SHP77 (cell line): ENCODE measurements at regions not wholly inside any gene's neighbourhood (a gene's known extent, or its start where the extent isn't known, plus 50 kb on each side); places are given as distances from the start of the nearest gene placed in this dataset.
"Not testable (repeated sequence)": the region's sequence is repeated elsewhere in the genome, so short reads cannot be mapped to it uniquely, and the experiment has no call there.

Experiments used
- DNase-seq, 2 experiments: peaks; one replicate each; lab custom pipeline; 2025; lab: John Stamatoyannopoulos, UW

DNA sequence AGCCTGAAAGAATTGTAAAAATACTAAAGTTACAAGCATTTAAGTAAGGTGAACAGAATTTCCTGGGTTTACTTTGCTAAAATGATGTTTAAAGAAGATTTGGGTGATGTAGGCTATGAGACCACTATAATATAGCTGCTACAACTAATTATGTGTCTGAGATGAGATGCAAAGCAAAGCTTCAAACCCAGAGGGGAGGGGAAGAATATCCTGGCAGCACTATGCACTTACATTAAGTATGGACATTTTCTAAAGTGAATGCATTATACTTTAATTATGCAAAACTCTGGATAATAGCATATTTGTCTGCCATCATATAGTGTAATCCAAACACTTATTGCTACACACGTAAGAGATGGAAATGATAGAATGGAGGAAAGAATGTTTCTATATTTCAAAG, 1003.7 kb downstream of the GALC start:
- DNase-seq, result no peak

GRCh38 chr14:86987966-86988365, 1005.0 kb downstream of the GALC start:
- DNase-seq, result no peak

DNA sequence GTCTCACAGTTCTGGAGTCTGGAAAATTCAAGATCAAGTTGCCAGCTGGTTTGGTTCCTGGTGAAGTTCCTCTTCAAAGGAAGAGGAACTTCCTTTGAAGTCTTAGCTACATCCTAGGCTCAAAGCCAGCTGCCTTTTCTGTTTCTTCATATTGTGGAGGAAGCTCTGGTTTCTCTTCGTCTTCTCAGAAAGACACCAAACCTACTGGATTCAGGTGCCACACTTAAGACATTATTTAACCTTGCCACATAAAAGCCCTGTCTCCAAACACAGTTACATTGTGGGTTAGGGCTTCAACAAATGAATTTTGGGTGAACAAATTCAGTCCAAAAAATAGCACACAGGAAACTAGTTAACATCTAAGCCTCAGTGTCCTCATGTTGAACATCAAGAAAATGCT, 1019.8 kb downstream of the GALC start:
- no peak for DNase-seq

DNA sequence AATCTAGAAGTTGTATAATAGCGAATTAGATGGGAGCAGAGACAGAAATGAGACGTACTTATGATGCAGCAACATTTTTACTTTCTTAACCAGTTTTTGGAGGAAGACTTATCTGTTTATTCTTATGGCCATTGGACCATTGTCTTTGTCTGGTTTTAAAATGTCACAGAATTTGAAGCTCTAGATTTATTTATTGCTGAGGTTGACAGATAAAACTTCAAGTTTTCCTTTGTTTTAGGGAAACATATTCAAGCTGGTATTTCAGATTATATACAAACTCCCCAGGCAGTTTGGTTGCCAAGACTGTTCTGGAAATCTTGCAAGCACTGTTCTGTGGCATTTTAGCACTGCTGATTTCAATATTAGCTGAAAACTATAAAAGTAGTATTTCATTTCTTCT, 1021.7 kb downstream of the GALC start:
- no peak for DNase-seq

DNA sequence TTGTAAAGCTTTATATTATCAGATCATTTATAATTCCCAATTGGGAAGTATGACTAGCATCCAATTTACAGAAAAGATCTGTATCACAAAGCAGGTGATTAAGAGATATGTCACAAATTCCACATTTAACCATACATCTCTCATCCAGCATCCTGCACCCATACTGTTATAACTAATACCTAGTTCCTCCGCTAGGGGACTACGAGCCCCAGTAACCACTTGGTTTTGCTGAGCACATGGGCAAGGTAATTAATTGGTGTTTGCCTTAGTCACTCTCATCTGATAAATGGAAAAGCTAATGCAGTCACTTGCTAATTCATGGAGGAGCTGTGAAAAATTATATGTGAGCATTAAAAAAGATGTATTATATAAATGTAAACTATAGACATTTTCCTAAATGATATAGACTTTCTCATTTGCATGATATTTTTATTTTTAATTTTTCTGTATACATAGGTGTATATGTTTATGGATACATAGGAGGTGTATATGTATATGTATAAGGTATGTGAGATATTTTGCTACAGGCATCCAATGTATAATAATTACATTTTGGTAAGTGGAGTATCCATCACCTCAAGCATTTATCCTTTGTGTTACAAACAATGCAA, 1031.8 kb downstream of the GALC start:
- peak in 1 of 2 experiments; percentile 8 for DNase-seq

GRCh38 chr14:86955771-86956354, 1037.1 kb downstream of the GALC start:
- DNase-seq, result no peak

GRCh38 chr14:86954623-86955022, 1038.4 kb downstream of the GALC start:
- no peak for DNase-seq

DNA sequence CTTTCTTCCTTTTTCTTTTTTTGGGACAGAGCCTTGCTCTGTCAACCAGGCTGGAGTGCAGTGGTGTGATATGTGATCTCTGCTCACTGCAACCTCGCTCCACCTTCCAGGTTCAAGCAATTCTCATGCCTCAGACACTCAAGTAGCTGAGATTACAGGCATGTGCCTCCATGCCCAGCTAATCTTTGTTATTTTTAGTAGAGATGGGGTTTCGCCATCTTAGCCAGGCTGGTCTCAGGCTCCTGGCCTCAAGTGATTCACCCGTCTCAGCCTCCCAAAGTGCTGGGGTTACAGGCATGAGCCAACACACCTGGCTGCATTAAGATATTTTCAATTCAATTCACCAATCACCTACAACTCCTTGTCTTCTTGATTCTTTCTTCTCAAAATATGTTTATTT, 1046.5 kb downstream of the GALC start:
- no peak for DNase-seq

GRCh38 chr14:86944434-86944833, 1048.5 kb downstream of the GALC start:
- no peak for DNase-seq

GRCh38 chr14:86943391-86944365, 1049.3 kb downstream of the GALC start:
- DNase-seq, result no peak

DNA sequence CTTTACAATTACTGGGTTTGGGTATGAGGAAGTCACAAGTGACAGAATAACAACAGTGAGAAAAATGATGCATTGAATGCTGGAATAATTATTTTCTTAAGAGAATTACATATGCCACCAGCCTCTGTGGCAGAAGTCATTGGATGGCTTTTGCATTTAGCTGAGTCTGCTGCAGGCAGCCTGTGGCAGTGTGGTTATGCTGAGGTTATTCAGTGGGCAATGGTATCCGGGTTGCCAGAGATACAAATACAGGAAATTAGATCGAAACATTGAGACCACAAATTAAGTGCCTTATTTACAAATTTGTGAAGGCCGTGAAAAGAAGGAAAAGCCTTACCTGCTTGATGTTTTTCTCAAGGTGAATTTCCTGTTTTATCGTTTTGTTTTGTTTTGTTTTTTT, 1050.0 kb downstream of the GALC start:
- no peak for DNase-seq

- DNase-seq, result no peak
These were observed 1052.9 kb downstream of the GALC start for GRCh38 chr14:86940106-86940505.

GRCh38 chr14:86938320-86938719, 1054.7 kb downstream of the GALC start:
- DNase-seq, result no peak

GRCh38 chr14:86936556-86936955, 1056.4 kb downstream of the GALC start:
- no peak for DNase-seq

DNA sequence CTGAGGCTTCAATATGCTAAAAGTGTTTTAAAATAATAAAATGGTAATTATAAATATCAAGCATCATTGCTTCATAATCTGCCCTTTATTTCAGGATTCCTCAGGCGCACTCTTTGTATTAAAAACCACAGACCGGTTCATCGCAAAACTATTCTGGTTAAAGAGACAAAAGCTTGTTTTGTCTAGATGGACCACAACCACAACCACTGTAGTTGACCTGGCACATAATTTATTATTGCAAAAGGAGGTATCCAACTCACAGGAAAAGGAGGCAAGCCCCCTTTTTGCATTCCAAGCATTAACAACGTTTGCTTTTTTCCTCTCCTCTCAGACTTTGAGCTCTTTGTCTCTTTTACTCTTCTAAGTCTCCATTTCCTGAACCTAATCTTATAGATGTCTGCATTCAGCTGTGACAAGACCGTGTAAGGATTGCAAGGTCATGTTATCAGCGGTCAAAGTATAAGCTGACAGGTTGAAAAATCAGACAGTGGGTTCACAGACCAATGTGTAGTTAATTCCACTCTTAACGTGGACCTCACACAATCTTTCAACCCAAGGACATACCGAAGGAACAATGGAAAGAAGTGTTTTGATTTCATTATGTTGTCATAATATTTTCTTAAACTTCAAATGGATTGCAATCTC, 1057.6 kb downstream of the GALC start:
- no peak for DNase-seq

- DNase-seq, result no peak
These were observed 1058.9 kb downstream of the GALC start for GRCh38 chr14:86933958-86934595.

- no peak for DNase-seq
These were observed 1059.5 kb downstream of the GALC start for GRCh38 chr14:86933460-86933859.

GRCh38 chr14:86915406-86915805, 1077.6 kb downstream of the GALC start:
- no peak for DNase-seq

DNA sequence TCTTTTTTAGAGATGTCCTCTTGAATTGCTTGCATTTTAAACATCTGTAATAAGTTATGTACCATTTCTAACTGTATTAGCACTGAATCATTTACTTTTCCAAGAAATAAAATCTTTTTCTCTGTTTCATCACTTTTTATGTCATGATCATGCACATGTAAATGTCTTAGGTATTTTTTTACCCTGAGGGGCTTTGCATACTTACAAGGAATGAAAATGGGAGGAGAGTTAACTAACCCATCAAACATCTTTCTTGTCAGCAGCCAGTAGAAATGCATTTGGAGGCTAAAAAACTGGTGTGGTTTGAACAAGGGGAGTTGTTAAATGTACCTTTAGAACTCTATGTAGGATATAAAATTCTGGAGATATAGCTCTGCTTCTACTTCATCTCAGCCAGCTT, 1080.3 kb downstream of the GALC start:
- no peak for DNase-seq

DNA sequence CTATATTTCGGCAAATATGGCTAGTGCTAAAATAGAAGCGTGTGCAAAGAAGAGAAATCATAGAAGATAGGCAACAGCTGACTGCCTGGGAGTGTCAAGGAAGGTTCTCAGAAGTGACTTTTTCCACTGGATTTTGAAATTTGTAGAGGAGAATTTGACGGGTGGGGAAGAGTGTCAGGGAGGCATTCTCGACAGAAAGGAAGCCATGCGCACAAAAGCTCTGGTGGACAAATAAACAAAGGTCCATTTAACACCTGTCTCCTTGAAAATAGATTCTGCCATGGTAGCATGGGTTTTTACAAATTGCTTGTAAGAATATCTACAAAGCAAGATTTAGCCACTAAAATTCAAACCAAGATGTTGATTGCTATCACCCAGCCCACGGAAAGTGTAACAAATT, 1081.5 kb downstream of the GALC start:
- DNase-seq, result no peak

- DNase-seq, result not testable (repeated sequence)
These were observed 1087.5 kb downstream of the GALC start for GRCh38 chr14:86905386-86905926.
